T-cell (primary cell): ENCODE measurements at regions not wholly inside any gene's neighbourhood (a gene's known extent, or its start where the extent isn't known, plus 50 kb on each side); places are given as distances from the start of the nearest gene placed in this dataset.
"Not testable (repeated sequence)": the region's sequence is repeated elsewhere in the genome, so short reads cannot be mapped to it uniquely, and the experiment has no call there.

Experiments used
- ATAC-seq, 4 experiments: fragments of 200-7000 bp in 3 of 4; fragments of 150-1000 bp in 1 of 4; cut with Tn5 transposase; replicated peaks in 1 of 4; 1 replicate in 3 of 4; 2 replicates in 1 of 4; pipeline ENCODE4 v1.10.0; 2021; ENCODE audit warnings: moderate library complexity in 3 of 4, mild to moderate bottlenecking in 2 of 4, moderate number of reproducible peaks in 1 of 4
- CTCF ChIA-PET, 2 donors: fragments of 300-600 bp; sonication (Branson Sonifier 250); formaldehyde crosslinking; loops; one replicate each; lab custom pipeline; 2022; ENCODE audit warnings: antibody characterized with exemption in 2 of 2; lab: Charles Lee
- POLR2A ChIA-PET, 2 donors: fragments of 300-600 bp; sonication (Branson Sonifier 250); formaldehyde crosslinking; loops; one replicate each; lab custom pipeline; 2022; ENCODE audit warnings: antibody characterized with exemption in 2 of 2; lab: Charles Lee
- DNase-seq, 35 experiments: peaks; one replicate each; pipeline versions ENCODE4 v3.0.0 to v3.0.0-alpha.2; 2013 to 2023
- H3K27ac ChIP-seq: one replicate; pipeline ENCODE4 v1.5.1; 2013; ENCODE audit warnings: low read length
- H3K27me3 ChIP-seq, 2 experiments: replicated peaks in 1 of 2; 1 replicate in 1 of 2; 2 replicates in 1 of 2; pipeline versions ENCODE4 v1.6.1 to v1.7.0; 2013; ENCODE audit warnings: low read length in 1 of 2, mixed read lengths in 1 of 2; ENCODE audit not compliant: control insufficient read depth in 2 of 2, insufficient read depth in 2 of 2; ENCODE audit errors: extremely low read depth in 1 of 2
- H3K36me3 ChIP-seq, 2 donors: 1 replicate in 1 of 2; 2 replicates in 1 of 2; pipeline versions ENCODE4 v1.6.1 to v1.7.0; 2013; ENCODE audit warnings: low read length in 1 of 2; ENCODE audit not compliant: control insufficient read depth in 2 of 2, insufficient read depth in 1 of 2; ENCODE audit errors: extremely low read depth in 1 of 2
- H3K4me1 ChIP-seq, 2 experiments: 1 replicate in 1 of 2; 2 replicates in 1 of 2; pipeline versions ENCODE4 v1.6.1 to v1.7.0; 2013; ENCODE audit warnings: low read length in 2 of 2, mixed read lengths in 1 of 2; ENCODE audit not compliant: insufficient read depth in 2 of 2, control insufficient read depth in 1 of 2; ENCODE audit errors: extremely low read depth in 1 of 2
- H3K4me3 ChIP-seq, 2 donors: 1 replicate in 1 of 2; 2 replicates in 1 of 2; pipeline versions ENCODE4 v1.5.1 to v1.7.0; 2013; ENCODE audit warnings: mild to moderate bottlenecking in 2 of 2, low read length in 1 of 2, moderate library complexity in 1 of 2; ENCODE audit not compliant: control insufficient read depth in 1 of 2; ENCODE audit errors: extremely low read depth in 1 of 2
- H3K9me3 ChIP-seq: 2 replicates; pipeline ENCODE4 v1.7.0; 2013
- H3K27ac Mint-ChIP-seq, 2 donors: one replicate each; pipeline ENCODE4 v1.8.0; 2020 to 2021; ENCODE audit warnings: mild to moderate bottlenecking in 2 of 2, mixed read lengths in 2 of 2
- H3K27me3 Mint-ChIP-seq, 2 donors: one replicate each; pipeline ENCODE4 v1.8.0; 2021 to 2022; ENCODE audit warnings: mixed read lengths in 2 of 2
- H3K36me3 Mint-ChIP-seq: one replicate; pipeline ENCODE4 v1.8.0; 2021; ENCODE audit warnings: mixed read lengths
- H3K4me1 Mint-ChIP-seq, 3 donors: one replicate each; pipeline ENCODE4 v1.8.0; 2020 to 2022; ENCODE audit warnings: mixed read lengths in 3 of 3, mild to moderate bottlenecking in 1 of 3
- H3K4me3 Mint-ChIP-seq, 3 donors: one replicate each; pipeline ENCODE4 v1.8.0; 2020 to 2022; ENCODE audit warnings: mild to moderate bottlenecking in 3 of 3, mixed read lengths in 3 of 3, moderate library complexity in 3 of 3
- H3K9me3 Mint-ChIP-seq, 3 donors: one replicate each; pipeline ENCODE4 v1.8.0; 2020 to 2022; ENCODE audit warnings: mixed read lengths in 3 of 3
- WGBS: methylation state at CpG from one replicate; pipeline ENCODE4 v1.1.5; 2013; ENCODE audit warnings: missing lambda C conversion rate; ENCODE audit not compliant: insufficient coverage; 5-methylcytosine and 5-hydroxymethylcytosine counted together

DNA sequence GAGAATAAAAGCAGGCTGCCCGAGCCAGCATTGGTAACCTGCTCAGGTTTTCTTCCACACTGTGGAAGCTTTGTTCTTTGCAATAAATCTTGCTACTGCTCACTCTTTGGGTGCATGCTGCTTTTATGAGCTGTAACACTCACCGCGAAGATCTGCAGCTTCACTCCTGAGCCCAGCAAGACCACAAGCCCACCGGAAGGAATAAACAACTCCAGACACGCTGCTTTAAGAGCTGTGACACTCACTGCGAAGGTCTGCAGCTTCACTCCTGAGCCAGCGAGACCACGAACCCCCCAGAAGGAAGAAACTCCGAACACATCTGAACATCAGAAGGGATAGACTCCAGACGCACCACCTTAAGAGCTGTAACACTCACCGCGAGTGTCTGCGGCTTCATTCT lies 60.4 kb upstream of the CAPRIN1 start:
- H3K9me3 Mint-ChIP-seq, H3K4me1 ChIP-seq, H3K36me3 ChIP-seq, ATAC-seq, H3K9me3 ChIP-seq, H3K4me1 Mint-ChIP-seq, H3K27me3 Mint-ChIP-seq, H3K4me3 ChIP-seq, H3K36me3 Mint-ChIP-seq, H3K27ac ChIP-seq: not testable (repeated sequence)
- H3K27me3 ChIP-seq, result peaks cover 0 to 12% of the 10 kb centered on the region in 2 experiments
- Mint-ChIP-seq H3K27ac (peak overlapping the region in 1 of 2 donors; percentile 49), H3K4me3 (peak overlapping the region in 2 of 3 donors; percentile 8 to 67)
- ChIA-PET POLR2A (interaction anchor here in 1 of 2 donors (1.0 kb wide), 1 partner anchor 71 kb away, joined by 3 read pairs; no protein-coding TSS in a partner anchor), CTCF (interaction anchor here in 1 of 2 donors (1.0 to 1.5 kb wide), 3 partner anchors 85 to 128 kb away, joined by 3 to 5 read pairs (median 3); no protein-coding TSS in a partner anchor)
- peak in 1 of 35 experiments; percentile 7 for DNase-seq
- 36% methylated on average over 4 of the region's 13 CpGs for WGBS

DNA sequence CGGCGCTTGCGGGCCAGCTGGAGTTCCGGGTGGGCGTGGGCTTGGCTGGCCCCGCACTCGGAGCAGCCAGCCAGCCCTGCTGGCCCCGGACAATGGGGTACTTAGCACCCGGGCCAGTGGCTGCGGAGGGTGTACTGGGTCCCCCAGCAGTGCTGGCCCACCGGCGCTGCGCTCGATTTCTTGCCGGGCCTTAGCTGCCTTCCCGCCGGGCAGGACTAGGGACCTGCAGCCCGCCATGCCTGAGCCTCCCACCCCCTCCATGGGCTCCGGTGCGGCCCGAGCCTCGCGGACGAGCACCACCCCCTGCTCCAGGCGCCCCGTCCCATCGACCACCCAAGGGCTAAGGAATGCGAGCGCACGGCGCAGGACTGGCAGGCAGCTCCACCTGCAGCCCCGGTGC lies 61.4 kb upstream of the CAPRIN1 start:
- H3K36me3 ChIP-seq, H3K27ac ChIP-seq, ATAC-seq, H3K27ac Mint-ChIP-seq, H3K9me3 Mint-ChIP-seq, H3K4me1 Mint-ChIP-seq, H3K27me3 Mint-ChIP-seq, H3K36me3 Mint-ChIP-seq, H3K4me1 ChIP-seq, H3K9me3 ChIP-seq, CTCF ChIA-PET, DNase-seq, H3K4me3 ChIP-seq, POLR2A ChIA-PET, H3K4me3 Mint-ChIP-seq: not testable (repeated sequence)
- H3K27me3 ChIP-seq, result peaks cover 0 to 12% of the 10 kb centered on the region in 2 experiments
- WGBS, result 100% methylated on average over 13 of the region's 32 CpGs

DNA sequence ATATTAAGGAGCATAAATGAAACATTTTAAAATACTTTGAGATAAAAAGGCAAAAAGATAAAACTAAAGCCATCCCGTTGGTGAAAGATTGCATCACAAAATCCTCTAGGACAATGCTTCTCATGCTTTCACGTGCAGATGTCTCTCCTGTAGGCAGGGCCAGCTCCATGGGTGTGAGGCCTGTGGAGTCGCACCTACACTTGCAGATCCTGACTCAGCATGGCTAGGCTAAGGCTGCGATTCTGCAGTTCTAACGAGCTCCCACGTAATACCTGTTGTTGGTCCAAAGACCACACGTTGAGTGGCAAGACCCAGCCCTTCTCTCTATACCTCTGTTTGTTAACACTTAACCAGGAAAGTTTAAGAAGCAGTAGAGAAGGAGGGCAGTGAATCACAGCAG lies 62.1 kb upstream of the CAPRIN1 start:
- H3K36me3 Mint-ChIP-seq, result no peaks in the 10 kb centered on the region
- H3K9me3 Mint-ChIP-seq, result no peaks in the 10 kb centered on the region
- no peak overlapping the region for H3K4me3 Mint-ChIP-seq
- 76% methylated on average over 3 of the region's 7 CpGs for WGBS
- Histone ChIP-seq H3K27ac (no peak overlapping the region), H3K27me3 (peaks cover 0 to 13% of the 10 kb centered on the region in 2 experiments), H3K9me3 (no peaks in the 10 kb centered on the region), H3K36me3 (no peaks in the 10 kb centered on the region), H3K4me1 (peaks cover 0 to 6% of the 10 kb centered on the region in 2 experiments), H3K4me3 (no peak overlapping the region)
- CTCF ChIA-PET, result interaction anchor here in 1 of 2 donors (1.4 kb wide), 1 partner anchor 38 kb away, joined by 3 read pairs; no protein-coding TSS in a partner anchor
- ATAC-seq, result no peak
- H3K27me3 Mint-ChIP-seq, result peaks cover 0 to 6% of the 10 kb centered on the region in 2 donors
- POLR2A ChIA-PET, result no interaction called here
- peaks cover 4 to 8% (median 6%) of the 10 kb centered on the region in 3 donors for H3K4me1 Mint-ChIP-seq
- no peak overlapping the region for H3K27ac Mint-ChIP-seq
- DNase-seq, result no peak

DNA sequence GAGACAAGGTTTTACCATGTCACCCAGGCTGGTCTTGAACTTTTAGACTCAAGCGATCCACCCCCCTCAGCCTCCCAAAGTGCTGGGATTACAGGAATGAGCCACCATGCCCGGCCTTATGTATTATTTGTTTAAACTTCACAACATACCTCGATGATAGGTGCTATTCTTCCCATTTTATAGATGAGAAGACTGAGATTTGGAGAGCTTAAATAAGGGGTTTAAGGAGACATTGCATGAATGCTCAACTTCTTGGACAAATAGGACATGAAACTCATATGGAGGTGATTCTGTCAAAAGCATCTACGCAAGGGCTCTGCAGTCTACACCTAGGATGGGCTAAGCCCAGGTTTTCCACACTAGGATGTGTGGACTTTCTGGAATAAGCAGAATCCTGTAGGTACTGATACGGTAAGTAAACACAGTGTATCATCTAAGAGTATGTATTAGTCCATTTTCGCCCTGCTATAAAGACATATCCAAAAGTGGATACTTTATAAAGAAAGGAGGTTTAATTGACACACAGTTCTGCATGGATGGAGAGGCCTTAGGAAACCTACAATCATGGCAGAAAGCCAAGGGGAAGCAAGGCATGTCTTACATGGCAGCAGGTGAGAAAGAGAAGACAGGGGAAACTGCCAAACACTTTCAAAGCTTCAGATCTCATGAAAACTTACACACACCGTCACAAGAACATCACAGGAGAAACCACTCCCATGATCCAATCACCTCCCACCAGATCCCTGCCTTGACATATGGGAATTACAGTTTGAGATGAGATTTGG lies 62.8 kb upstream of the CAPRIN1 start:
- Histone ChIP-seq H3K4me1 (peaks cover 0 to 6% of the 10 kb centered on the region in 2 experiments), H3K9me3 (no peaks in the 10 kb centered on the region), H3K4me3 (no peak overlapping the region), H3K27ac (no peak overlapping the region), H3K36me3 (no peaks in the 10 kb centered on the region), H3K27me3 (peaks cover 0 to 15% of the 10 kb centered on the region in 2 experiments)
- ATAC-seq, result no peak
- H3K27me3 Mint-ChIP-seq, result peaks cover 0 to 6% of the 10 kb centered on the region in 2 donors
- CTCF ChIA-PET, result interaction anchor here (0.6 to 2.1 kb wide), 26 partner anchors 8 to 1575 kb away, joined by 3 to 18 read pairs (median 6); partner anchors contain the start of gene NAT10 (in 1 of the 2)
- 43% methylated on average over 1 of the region's 7 CpGs for WGBS
- H3K9me3 Mint-ChIP-seq, result no peaks in the 10 kb centered on the region
- no peak overlapping the region for H3K27ac Mint-ChIP-seq
- DNase-seq, result no peak
- H3K4me1 Mint-ChIP-seq, result peaks cover 4 to 8% (median 6%) of the 10 kb centered on the region in 3 donors
- H3K36me3 Mint-ChIP-seq, result no peaks in the 10 kb centered on the region
- POLR2A ChIA-PET, result interaction anchor here (0.5 to 1.0 kb wide), 4 partner anchors 45 to 1195 kb away, joined by 3 to 4 read pairs (median 4); no protein-coding TSS in a partner anchor
- H3K4me3 Mint-ChIP-seq, result no peak overlapping the region

DNA sequence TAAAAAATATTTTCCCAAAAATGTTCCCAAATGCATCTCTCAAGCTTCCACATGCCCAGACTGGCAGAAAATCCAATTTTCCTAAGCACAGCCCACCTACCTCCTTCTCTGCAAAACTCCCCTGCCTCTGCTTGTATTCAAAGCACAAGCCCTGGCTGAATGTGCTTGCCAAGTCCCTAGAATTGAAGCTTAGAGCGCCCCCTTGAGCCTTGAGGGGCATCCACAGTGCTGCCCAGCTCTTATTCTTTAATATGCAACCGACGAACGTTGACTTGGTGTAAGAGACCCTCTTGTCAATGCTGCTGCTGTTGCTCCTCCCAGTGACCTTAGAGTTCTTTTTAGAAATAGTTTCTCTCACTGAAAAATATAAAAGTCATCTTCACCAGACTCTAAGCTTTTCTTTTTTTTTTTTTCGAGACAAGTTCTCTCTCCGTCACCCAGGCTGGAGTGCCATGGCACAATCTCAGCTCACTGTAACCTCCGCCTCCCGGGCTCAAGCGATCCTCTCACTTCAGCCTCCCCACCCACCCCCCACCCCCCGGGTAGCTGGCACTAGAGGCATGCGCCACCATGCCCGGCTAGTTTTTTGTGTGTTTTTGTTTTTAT lies 63.5 kb upstream of the CAPRIN1 start:
- CTCF ChIA-PET, result interaction anchor here (0.5 to 2.1 kb wide), 35 partner anchors 9 to 1574 kb away, joined by 3 to 18 read pairs (median 4); partner anchors contain the start of gene NAT10 (in 1 of the 2)
- Mint-ChIP-seq H3K4me1 (peaks cover 4 to 8% (median 6%) of the 10 kb centered on the region in 3 donors), H3K4me3 (no peak overlapping the region), H3K27me3 (peaks cover 0 to 6% of the 10 kb centered on the region in 2 donors), H3K36me3 (no peaks in the 10 kb centered on the region), H3K27ac (no peak overlapping the region), H3K9me3 (no peaks in the 10 kb centered on the region)
- H3K4me3 ChIP-seq, result no peak overlapping the region
- WGBS, result 10% methylated on average over 4 of the region's 12 CpGs
- no peak overlapping the region for H3K27ac ChIP-seq
- DNase-seq (peak; percentile 34 to 88 (median 65)), ATAC-seq (peak; percentile 75 to 86 (median 76))
- no peaks in the 10 kb centered on the region for H3K9me3 ChIP-seq
- peaks cover 0 to 6% of the 10 kb centered on the region in 2 experiments for H3K4me1 ChIP-seq
- POLR2A ChIA-PET, result interaction anchor here (0.6 to 1.0 kb wide), 4 partner anchors 46 to 1196 kb away, joined by 3 to 4 read pairs (median 4); no protein-coding TSS in a partner anchor
- no peaks in the 10 kb centered on the region for H3K36me3 ChIP-seq
- peaks cover 0 to 15% of the 10 kb centered on the region in 2 experiments for H3K27me3 ChIP-seq

DNA sequence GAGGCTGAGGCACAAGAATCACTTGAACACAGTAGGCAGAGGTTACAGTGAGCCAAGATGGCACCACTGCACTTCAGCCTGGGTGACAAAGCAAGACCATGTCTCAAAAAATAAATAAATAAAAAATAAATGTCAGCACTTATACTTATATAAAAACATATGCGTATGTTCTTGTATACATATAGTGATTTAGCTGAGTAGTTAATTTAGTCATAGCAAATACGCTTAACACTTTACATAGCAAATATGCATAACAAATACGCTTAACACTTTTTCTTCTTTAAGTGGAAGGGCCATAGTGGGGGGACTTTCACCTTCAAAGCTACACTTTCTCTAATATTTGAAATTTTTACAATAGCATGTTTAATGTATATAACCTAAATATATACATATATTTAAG lies 64.0 kb upstream of the CAPRIN1 start:
- Histone ChIP-seq H3K36me3 (no peaks in the 10 kb centered on the region), H3K4me1 (peaks cover 0 to 6% of the 10 kb centered on the region in 2 experiments), H3K4me3 (no peak overlapping the region), H3K27ac (no peak overlapping the region), H3K27me3 (peaks cover 0 to 15% of the 10 kb centered on the region in 2 experiments), H3K9me3 (no peaks in the 10 kb centered on the region)
- Mint-ChIP-seq H3K9me3 (no peaks in the 10 kb centered on the region), H3K36me3 (no peaks in the 10 kb centered on the region), H3K4me3 (no peak overlapping the region), H3K27ac (no peak overlapping the region), H3K4me1 (peaks cover 4 to 8% (median 6%) of the 10 kb centered on the region in 3 donors), H3K27me3 (peaks cover 0 to 6% of the 10 kb centered on the region in 2 donors)
- ChIA-PET CTCF (interaction anchor here (0.5 to 2.1 kb wide), 28 partner anchors 9 to 1000 kb away, joined by 3 to 18 read pairs (median 6); partner anchors contain the start of gene NAT10 (in 1 of the 2)), POLR2A (interaction anchor here (0.7 to 1.0 kb wide), 2 partner anchors 220 to 438 kb away, joined by 3 to 4 read pairs; no protein-coding TSS in a partner anchor)
- DNase-seq (no peak), ATAC-seq (no peak)
- WGBS, result no CpG with 5 or more reads among the region's 3 CpGs
